Naive thymus-derived CD8-positive, alpha-beta T cell (primary cell): ENCODE measurements at regions not wholly inside any gene's neighbourhood (a gene's known extent, or its start where the extent isn't known, plus 50 kb on each side); places are given as distances from the start of the nearest gene placed in this dataset.

Source experiments
- ATAC-seq, 2 donors: fragments of 150-1000 bp; cut with Tn5 transposase in 1 of 2; sonication (Bioruptor Pico), chemical (Tn5 transposase) in 1 of 2; 1 replicate in 1 of 2; 2 replicates in 1 of 2; pipeline ENCODE4 v1.10.0; 2021; ENCODE audit warnings: mild to moderate bottlenecking in 2 of 2, moderate library complexity in 2 of 2
- POLR2A ChIA-PET: fragments of 350-600 bp; sonication (Branson Sonifier 250); formaldehyde crosslinking; loops from one replicate; lab custom pipeline; 2021; ENCODE audit warnings: antibody characterized with exemption; lab: Charles Lee
- DNase-seq, 10 donors: peaks; one replicate each; pipeline versions ENCODE4 v3.0.0 to v3.0.0-alpha.2; 2020 to 2022
- H3K27ac Mint-ChIP-seq, 10 donors: one replicate each; pipeline ENCODE4 v1.8.0; 2020 to 2022; ENCODE audit warnings: mild to moderate bottlenecking in 10 of 10, mixed read lengths in 10 of 10, moderate library complexity in 4 of 10, inconsistent platforms in 1 of 10
- H3K27me3 Mint-ChIP-seq, 5 donors: one replicate each; pipeline ENCODE4 v1.8.0; 2021 to 2022; ENCODE audit warnings: mixed read lengths in 5 of 5
- H3K36me3 Mint-ChIP-seq, 3 donors: one replicate each; pipeline ENCODE4 v1.8.0; 2020 to 2022; ENCODE audit warnings: mixed read lengths in 3 of 3, mild to moderate bottlenecking in 2 of 3, inconsistent platforms in 1 of 3
- H3K4me1 Mint-ChIP-seq, 4 donors: one replicate each; pipeline ENCODE4 v1.8.0; 2021 to 2022; ENCODE audit warnings: mixed read lengths in 4 of 4
- H3K4me3 Mint-ChIP-seq, 10 donors: one replicate each; pipeline ENCODE4 v1.8.0; 2020 to 2022; ENCODE audit warnings: mild to moderate bottlenecking in 10 of 10, mixed read lengths in 10 of 10, moderate library complexity in 6 of 10, inconsistent platforms in 1 of 10
- H3K9me3 Mint-ChIP-seq, 9 donors: one replicate each; pipeline ENCODE4 v1.8.0; 2020 to 2022; ENCODE audit warnings: mixed read lengths in 9 of 9, mild to moderate bottlenecking in 3 of 9, inconsistent platforms in 1 of 9, moderate library complexity in 1 of 9

GRCh38 chr9:118023644-118024043, 319.4 kb downstream of the TLR4 start:
- H3K4me1 Mint-ChIP-seq = no peaks in the 10 kb centered on the region
- no peak overlapping the region for H3K27ac Mint-ChIP-seq
- ATAC-seq (no peak), DNase-seq (no peak)
- no peaks in the 10 kb centered on the region for H3K36me3 Mint-ChIP-seq
- H3K9me3 Mint-ChIP-seq = peaks cover 0 to 6% (median 0%) of the 10 kb centered on the region in 9 donors
- peaks cover 0 to 2% (median 0%) of the 10 kb centered on the region in 5 donors for H3K27me3 Mint-ChIP-seq
- H3K4me3 Mint-ChIP-seq = no peak overlapping the region
- POLR2A ChIA-PET = no interaction called here

DNA sequence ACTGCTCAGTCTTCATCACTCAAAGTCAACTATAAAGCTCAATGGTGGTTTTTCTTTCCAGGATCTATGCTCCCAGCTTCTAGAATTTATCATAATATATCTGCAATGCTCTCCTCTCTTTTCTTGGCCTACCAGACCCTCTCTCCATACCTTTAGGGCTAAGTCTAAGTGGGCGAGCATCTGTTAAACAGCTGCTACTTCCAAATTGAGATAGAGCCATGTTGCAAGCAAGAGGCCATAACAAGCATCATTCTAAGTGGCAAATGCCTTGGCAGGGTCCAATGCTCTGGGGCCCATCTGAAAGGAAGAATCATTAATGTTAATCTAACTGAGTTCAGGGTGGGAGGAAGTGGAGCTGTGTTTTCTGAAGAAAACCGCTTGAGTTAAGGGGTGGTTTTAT, 324.0 kb downstream of the TLR4 start:
- Mint-ChIP-seq H3K27ac (no peak overlapping the region), H3K27me3 (peaks cover 0 to 15% (median 8%) of the 10 kb centered on the region in 5 donors), H3K36me3 (no peaks in the 10 kb centered on the region), H3K4me1 (peaks cover 0 to 3% (median 0%) of the 10 kb centered on the region in 4 donors), H3K9me3 (peaks cover 0 to 23% (median 6%) of the 10 kb centered on the region in 9 donors), H3K4me3 (no peak overlapping the region)
- POLR2A ChIA-PET = no interaction called here
- ATAC-seq (no peak), DNase-seq (no peak)

GRCh38 chr9:118029425-118029824, 325.2 kb downstream of the TLR4 start:
- ATAC-seq (no peak), DNase-seq (no peak)
- Mint-ChIP-seq H3K4me1 (peaks cover 0 to 3% (median 0%) of the 10 kb centered on the region in 4 donors), H3K4me3 (no peak overlapping the region), H3K27me3 (peaks cover 2 to 24% (median 10%) of the 10 kb centered on the region in 5 donors), H3K27ac (no peak overlapping the region), H3K36me3 (no peaks in the 10 kb centered on the region), H3K9me3 (peaks cover 0 to 23% (median 6%) of the 10 kb centered on the region in 9 donors)
- POLR2A ChIA-PET = no interaction called here

DNA sequence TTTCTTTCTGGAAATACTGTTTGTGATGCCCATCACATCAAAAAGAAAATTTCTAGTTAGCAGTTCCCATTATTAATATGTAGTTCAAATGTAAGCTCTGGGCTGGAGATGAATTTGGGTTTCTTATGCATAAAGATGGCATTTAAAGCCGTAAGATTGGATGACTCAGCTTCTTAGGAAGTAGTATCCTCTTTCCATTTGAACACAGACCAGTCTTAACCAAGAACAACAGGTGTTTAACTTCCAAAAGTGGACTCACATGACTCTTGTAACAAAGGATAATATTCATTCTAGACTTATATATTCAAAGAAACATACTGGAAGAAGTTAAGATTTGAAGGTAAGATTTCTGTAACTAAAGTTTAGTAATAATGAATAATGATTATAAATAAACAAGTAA, 330.5 kb downstream of the TLR4 start:
- Mint-ChIP-seq H3K9me3 (peaks cover 0 to 8% (median 4%) of the 10 kb centered on the region in 9 donors), H3K4me3 (no peak overlapping the region), H3K36me3 (no peaks in the 10 kb centered on the region), H3K4me1 (peaks cover 0 to 3% (median 0%) of the 10 kb centered on the region in 4 donors), H3K27ac (no peak overlapping the region), H3K27me3 (peaks cover 3 to 13% (median 7%) of the 10 kb centered on the region in 5 donors)
- DNase-seq = no peak
- no peak for ATAC-seq
- POLR2A ChIA-PET = no interaction called here

DNA sequence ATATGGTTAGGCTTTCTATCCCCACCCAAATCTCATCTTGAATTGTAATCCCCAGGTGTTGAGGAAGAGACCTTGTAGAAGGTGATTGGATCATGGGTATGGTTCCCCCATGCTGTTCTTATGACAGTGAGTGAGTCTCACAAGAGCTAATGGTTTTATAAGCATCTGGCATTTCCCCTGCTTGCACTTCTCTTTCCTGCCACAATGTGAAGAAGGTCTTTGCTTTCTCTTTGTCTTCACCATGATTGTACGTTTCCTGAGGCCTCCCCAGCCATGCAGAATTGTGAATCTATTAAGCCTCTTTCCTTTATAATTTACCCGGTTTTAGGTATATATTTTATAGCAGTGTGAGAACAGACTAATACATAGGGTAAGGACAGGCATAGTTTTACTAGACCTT, 334.5 kb downstream of the TLR4 start:
- DNase-seq (no peak), ATAC-seq (no peak)
- H3K27ac Mint-ChIP-seq = no peak overlapping the region
- POLR2A ChIA-PET = no interaction called here
- no peaks in the 10 kb centered on the region for H3K4me1 Mint-ChIP-seq
- H3K27me3 Mint-ChIP-seq = peaks cover 0 to 9% (median 5%) of the 10 kb centered on the region in 5 donors
- no peaks in the 10 kb centered on the region for H3K36me3 Mint-ChIP-seq
- no peak overlapping the region for H3K4me3 Mint-ChIP-seq
- H3K9me3 Mint-ChIP-seq = peaks cover 0 to 8% (median 0%) of the 10 kb centered on the region in 9 donors

DNA sequence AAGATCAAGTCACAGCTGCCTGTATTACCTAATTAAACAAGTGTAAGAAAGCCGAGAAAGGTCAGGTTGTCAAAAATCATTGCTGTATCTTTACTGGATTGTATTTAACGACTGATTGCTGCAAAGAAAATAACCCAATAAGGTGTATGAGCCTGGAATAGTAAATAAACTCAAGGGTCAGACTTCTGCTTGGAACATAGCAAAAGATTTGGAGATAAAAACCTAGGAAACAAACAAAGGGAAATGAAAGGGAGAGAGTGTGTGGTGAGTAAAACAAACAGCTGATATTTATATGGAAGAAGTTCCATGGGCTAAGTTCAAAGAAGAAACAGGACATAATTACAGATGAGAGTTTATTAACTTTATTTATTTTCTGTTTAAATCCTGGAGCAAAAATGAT, 354.0 kb downstream of the TLR4 start:
- Mint-ChIP-seq H3K36me3 (peaks cover 0 to 3% (median 0%) of the 10 kb centered on the region in 3 donors), H3K9me3 (peaks cover 0 to 27% (median 2%) of the 10 kb centered on the region in 9 donors), H3K4me1 (no peaks in the 10 kb centered on the region), H3K27me3 (peaks cover 0 to 3% (median 2%) of the 10 kb centered on the region in 5 donors), H3K4me3 (no peak overlapping the region), H3K27ac (no peak overlapping the region)
- POLR2A ChIA-PET = no interaction called here
- no peak for DNase-seq
- ATAC-seq = no peak

GRCh38 chr9:118059484-118060278, 355.5 kb downstream of the TLR4 start:
- Mint-ChIP-seq H3K4me3 (no peak overlapping the region), H3K4me1 (no peaks in the 10 kb centered on the region), H3K27ac (no peak overlapping the region), H3K36me3 (peaks cover 0 to 3% (median 0%) of the 10 kb centered on the region in 3 donors), H3K27me3 (peaks cover 0 to 4% (median 3%) of the 10 kb centered on the region in 5 donors), H3K9me3 (peaks cover 0 to 21% (median 2%) of the 10 kb centered on the region in 9 donors)
- ATAC-seq = no peak
- POLR2A ChIA-PET = no interaction called here
- DNase-seq = no peak

- no peak for DNase-seq
- H3K27me3 Mint-ChIP-seq = no peaks in the 10 kb centered on the region
Measured at GRCh38 chr9:118083161-118083560, 379.0 kb downstream of the TLR4 start.

GRCh38 chr9:118088090-118088489, 383.9 kb downstream of the TLR4 start:
- no peak for ATAC-seq
- no peaks in the 10 kb centered on the region for H3K4me1 Mint-ChIP-seq
- H3K4me3 Mint-ChIP-seq = no peak overlapping the region
- no peak for DNase-seq
- peaks cover 0 to 6% (median 0%) of the 10 kb centered on the region in 9 donors for H3K9me3 Mint-ChIP-seq
- no peaks in the 10 kb centered on the region for H3K36me3 Mint-ChIP-seq
- H3K27me3 Mint-ChIP-seq = no peaks in the 10 kb centered on the region
- H3K27ac Mint-ChIP-seq = no peak overlapping the region
- POLR2A ChIA-PET = no interaction called here

More at GRCh38 chr9:118083161-118083560, 379.0 kb downstream of the TLR4 start:
- no peak for ATAC-seq
- POLR2A ChIA-PET = no interaction called here
- peaks cover 0 to 5% (median 0%) of the 10 kb centered on the region in 9 donors for H3K9me3 Mint-ChIP-seq
- no peak overlapping the region for H3K27ac Mint-ChIP-seq
- H3K4me3 Mint-ChIP-seq = no peak overlapping the region
- H3K4me1 Mint-ChIP-seq = no peaks in the 10 kb centered on the region
- no peaks in the 10 kb centered on the region for H3K36me3 Mint-ChIP-seq

DNA sequence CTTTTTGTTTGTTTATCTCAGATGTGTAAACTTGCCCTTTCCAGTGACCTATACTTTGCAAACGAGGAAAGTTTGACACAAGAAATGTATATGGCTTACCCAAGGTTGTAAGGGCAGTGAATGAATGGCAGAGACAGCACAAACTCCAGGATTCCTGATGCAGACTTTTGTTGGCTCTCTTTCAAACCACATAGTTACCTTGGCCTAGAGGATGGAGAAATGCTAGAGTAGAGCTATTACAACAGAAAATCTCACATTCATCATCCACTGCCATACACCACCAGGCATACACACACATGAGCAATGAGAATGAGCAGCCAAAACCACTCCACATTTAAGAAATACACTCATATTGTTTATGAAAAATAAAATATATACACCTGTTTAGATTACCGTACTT, 387.0 kb downstream of the TLR4 start:
- DNase-seq (no peak), ATAC-seq (no peak)
- H3K9me3 Mint-ChIP-seq = peaks cover 0 to 6% (median 0%) of the 10 kb centered on the region in 9 donors
- no peaks in the 10 kb centered on the region for H3K27me3 Mint-ChIP-seq
- H3K4me3 Mint-ChIP-seq = no peak overlapping the region
- POLR2A ChIA-PET = no interaction called here
- H3K36me3 Mint-ChIP-seq = no peaks in the 10 kb centered on the region
- H3K27ac Mint-ChIP-seq = no peak overlapping the region
- no peaks in the 10 kb centered on the region for H3K4me1 Mint-ChIP-seq

DNA sequence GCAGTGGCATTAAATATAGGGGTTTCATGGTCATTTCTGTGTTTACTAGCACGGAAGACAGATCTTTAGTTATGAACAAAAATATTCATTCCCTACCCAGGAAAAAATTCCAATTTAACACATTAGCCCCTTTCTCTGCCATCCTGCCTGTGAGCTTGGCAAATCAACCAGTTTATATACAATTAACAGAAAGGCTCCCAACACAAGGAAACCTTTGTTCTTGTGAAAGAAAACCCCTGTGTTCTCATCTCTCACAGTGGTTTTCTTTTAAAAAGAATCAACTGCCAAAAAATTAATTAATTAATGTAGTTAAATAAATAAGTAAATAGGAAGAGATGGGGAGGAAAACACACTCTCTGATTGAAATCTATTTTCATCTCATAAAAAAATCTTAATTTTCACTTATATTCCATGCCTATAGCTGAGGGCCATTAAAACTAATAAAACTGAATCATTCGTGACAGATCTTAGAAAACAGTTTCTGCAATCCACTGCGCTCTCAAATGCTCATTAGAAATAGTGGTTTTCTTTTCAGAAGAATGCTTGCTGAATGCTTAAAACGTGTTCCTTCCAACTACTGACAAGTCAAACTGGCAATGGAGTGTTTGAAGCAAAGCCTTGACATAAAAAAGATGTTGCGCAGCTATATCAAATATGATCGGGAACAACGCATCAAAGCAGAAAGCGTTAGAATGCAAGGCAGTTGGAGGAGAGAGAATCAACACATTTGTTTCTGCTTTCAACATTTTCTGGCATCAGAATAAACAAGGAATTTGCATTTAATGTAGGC, 387.7 kb downstream of the TLR4 start:
- Mint-ChIP-seq H3K4me1 (no peaks in the 10 kb centered on the region), H3K4me3 (no peak overlapping the region), H3K9me3 (peaks cover 0 to 6% (median 0%) of the 10 kb centered on the region in 9 donors), H3K27me3 (no peaks in the 10 kb centered on the region), H3K27ac (no peak overlapping the region), H3K36me3 (no peaks in the 10 kb centered on the region)
- ATAC-seq (no peak), DNase-seq (no peak)
- POLR2A ChIA-PET = no interaction called here

- DNase-seq (no peak), ATAC-seq (no peak)
- Mint-ChIP-seq H3K27ac (no peak overlapping the region), H3K36me3 (no peaks in the 10 kb centered on the region), H3K27me3 (no peaks in the 10 kb centered on the region), H3K4me1 (no peaks in the 10 kb centered on the region), H3K9me3 (peaks cover 0 to 5% (median 0%) of the 10 kb centered on the region in 9 donors), H3K4me3 (no peak overlapping the region)
- POLR2A ChIA-PET = no interaction called here
Measured at GRCh38 chr9:118094387-118094786, 390.2 kb downstream of the TLR4 start.
